ENCODE measurements at regions not wholly inside any gene's neighbourhood (a gene's known extent, or its start where the extent isn't known, plus 50 kb on each side); places are given as distances from the start of the nearest gene placed in this dataset.

DNA sequence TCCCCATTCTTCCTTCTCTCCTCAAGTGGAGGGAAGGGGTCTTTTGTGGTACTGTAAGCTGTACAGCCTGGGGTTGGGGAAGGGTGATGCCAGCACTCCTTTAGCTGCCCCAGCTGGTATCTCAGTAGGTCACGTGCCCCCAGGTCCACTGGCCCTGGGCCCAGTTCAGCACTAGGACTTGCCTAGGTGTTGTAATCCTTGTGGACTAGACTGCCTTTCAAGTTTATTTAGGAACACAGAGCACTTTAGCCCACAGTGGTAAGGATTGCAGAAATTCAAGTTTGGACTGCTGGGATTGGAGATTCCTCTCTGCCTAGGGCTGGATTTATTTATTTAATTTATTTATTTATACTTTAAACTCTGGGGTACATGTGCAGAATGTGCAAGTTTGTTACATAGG lies 569.6 kb downstream of the AACS start:
- no peaks in the 10 kb centered on the region for H3K4me1 ChIP-seq (ENCODE audit: insufficient read depth)
- H3K9me3 Mint-ChIP-seq: no peaks in the 10 kb centered on the region
- H4K20me1 ChIP-seq (replicated peaks; ENCODE audit: insufficient read depth): 0 out of 2 replicates have a peak, but pooled peaks cover 4% of the 10 kb centered on the region
- H3K4me3 Mint-ChIP-seq: no peak overlapping the region
- DNase-seq (ENCODE audit: low spot score) (no peak), ATAC-seq (no peak)
- peaks cover 6% of the 10 kb centered on the region; the same call in 1 of the 2 replicates for H3K9me2 ChIP-seq (ENCODE audit: insufficient read depth)
- no peak for TF ChIP-seq NANOG (IDR thresholded peaks at IDR 0.05; ENCODE audit: borderline replicate concordance)
- no peak for TF ChIP-seq JUNB (IDR thresholded peaks at IDR 0.05; ENCODE audit: unreplicated experiment)
- no peak for TF ChIP-seq STAT1 (IDR thresholded peaks at IDR 0.05; ENCODE audit: unreplicated experiment)
- TF ChIP-seq ZNF114 (CRISPR knock-in tag; IDR thresholded peaks at IDR 0.05): no peak
- TF ChIP-seq CREB1 (CRISPR knock-in tag; IDR thresholded peaks at IDR 0.05; ENCODE audit: low read depth): no peak
- no peak for TF ChIP-seq POLR2AphosphoS5 (IDR thresholded peaks at IDR 0.05; ENCODE audit: low read depth)
- no peak for TF ChIP-seq ZNF462 (CRISPR knock-in tag; IDR thresholded peaks at IDR 0.05)
- no peak for TF ChIP-seq ZNF331 (CRISPR knock-in tag; IDR thresholded peaks at IDR 0.05; ENCODE audit: low read depth)
- TF ChIP-seq REST (IDR thresholded peaks at IDR 0.05; ENCODE audit: unreplicated experiment): no peak
- no peak for TF ChIP-seq EZH2 (IDR thresholded peaks at IDR 0.05; ENCODE audit: low read depth, unreplicated experiment)
- no peak overlapping the region for H3K27ac Mint-ChIP-seq
- no peak overlapping the region for H2AFZ ChIP-seq
- H3K36me3 Mint-ChIP-seq (ENCODE audit: low read depth): no peaks in the 10 kb centered on the region; the same call in 2 of the 3 replicates
- no peaks in the 10 kb centered on the region for H3K79me2 ChIP-seq (replicated peaks; ENCODE audit: insufficient read depth)
- H3K4me2 ChIP-seq: no peak overlapping the region
- H3K27ac ChIP-seq (ENCODE audit: low read depth): no peak overlapping the region
- peaks cover 4% of the 10 kb centered on the region for H3K27me3 Mint-ChIP-seq (ENCODE audit: insufficient read depth, low read depth, poor library complexity)
- no peak overlapping the region for H3K4me3 ChIP-seq
- peaks cover 15% of the 10 kb centered on the region; the same call in 2 of the 3 replicates for H3K4me1 Mint-ChIP-seq
- peaks cover 5% of the 10 kb centered on the region; the same call in 1 of the 2 replicates for H3K36me3 ChIP-seq (ENCODE audit: insufficient read depth)
- no peaks in the 10 kb centered on the region for H3K27me3 ChIP-seq (ENCODE audit: insufficient read depth)
- no peaks in the 10 kb centered on the region for H3F3A ChIP-seq (replicated peaks; ENCODE audit: low read depth)
